ENCODE measurements at regions not wholly inside any gene's neighbourhood (a gene's known extent, or its start where the extent isn't known, plus 50 kb on each side); places are given as distances from the start of the nearest gene placed in this dataset.

GRCh38 chr12:25828188-25828587 is 130.3 kb upstream of the RASSF8 start:
- WGBS (ENCODE audit: insufficient coverage, low coverage, low lambda C conversion rate, missing lambda C conversion rate) = 22% methylated on average over 4 of the region's 4 CpGs
- intact Hi-C loops (cut with DNase I) = no loop called here
- H3K27ac ChIP-seq = no peak overlapping the region

GRCh38 chr12:25829192-25829591 is 129.3 kb upstream of the RASSF8 start:
- H3K27ac ChIP-seq = no peak overlapping the region
- H3K4me3 ChIP-seq = no peak overlapping the region
- intact Hi-C loops (cut with DNase I) = no loop called here
- peak in 3 of 4 donors; percentile 37 to 77 (median 57) for ATAC-seq
- no peaks in the 10 kb centered on the region for H3K36me3 ChIP-seq
- 11% methylated on average over 3 of the region's 3 CpGs for WGBS (ENCODE audit: insufficient coverage, low coverage, low lambda C conversion rate, missing lambda C conversion rate)
- H3K9me3 ChIP-seq = no peaks in the 10 kb centered on the region
- no peaks in the 10 kb centered on the region for H3K4me1 ChIP-seq
- no peak for TF ChIP-seq POLR2A (IDR thresholded peaks at IDR 0.05)
- no peak for TF ChIP-seq CTCF (IDR thresholded peaks at IDR 0.05)
- H3K27me3 ChIP-seq = no peaks in the 10 kb centered on the region
- no peak for DNase-seq

More at GRCh38 chr12:25828188-25828587, 130.3 kb upstream of the RASSF8 start:
- H3K36me3 ChIP-seq = no peaks in the 10 kb centered on the region
- no peak overlapping the region for H3K4me3 ChIP-seq
- ATAC-seq (no peak), DNase-seq (no peak)
- no peaks in the 10 kb centered on the region for H3K9me3 ChIP-seq
- no peak for TF ChIP-seq CTCF (IDR thresholded peaks at IDR 0.05)
- no peak for TF ChIP-seq POLR2A (IDR thresholded peaks at IDR 0.05)
- no peaks in the 10 kb centered on the region for H3K27me3 ChIP-seq
- H3K4me1 ChIP-seq = no peaks in the 10 kb centered on the region

DNA sequence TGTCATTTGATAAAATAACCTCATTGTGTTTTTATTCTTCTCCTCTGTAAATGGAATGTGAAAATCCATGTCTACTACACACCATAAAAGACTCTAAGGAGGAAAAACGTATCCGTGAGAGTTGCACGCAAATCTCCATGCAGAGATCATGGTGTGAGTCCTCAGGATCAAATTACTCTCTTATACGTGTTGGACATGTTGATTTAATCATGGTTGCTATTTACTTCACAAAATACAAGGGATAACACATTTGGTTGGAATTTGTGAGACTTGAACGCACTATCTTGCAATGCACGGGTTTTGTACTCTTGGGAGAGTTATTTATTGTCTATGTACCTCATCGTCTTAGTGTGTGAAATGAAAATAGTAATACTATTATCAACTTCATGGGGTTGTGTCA is 128.0 kb upstream of the RASSF8 start:
- H3K36me3 ChIP-seq = no peaks in the 10 kb centered on the region
- H3K27ac ChIP-seq = no peak overlapping the region
- ATAC-seq (no peak), DNase-seq (no peak)
- H3K4me1 ChIP-seq = no peaks in the 10 kb centered on the region
- H3K4me3 ChIP-seq = no peak overlapping the region
- no peaks in the 10 kb centered on the region for H3K9me3 ChIP-seq
- no peaks in the 10 kb centered on the region for H3K27me3 ChIP-seq
- intact Hi-C loops (cut with DNase I) = no loop called here
- WGBS (ENCODE audit: insufficient coverage, low coverage, low lambda C conversion rate, missing lambda C conversion rate) = 64% methylated on average over 7 of the region's 7 CpGs
- TF ChIP-seq CTCF (IDR thresholded peaks at IDR 0.05) (no peak), POLR2A (IDR thresholded peaks at IDR 0.05) (no peak)

- no peaks in the 10 kb centered on the region for H3K36me3 ChIP-seq
- intact Hi-C loops (cut with DNase I) = no loop called here
- no peak overlapping the region for H3K4me3 ChIP-seq
- WGBS (ENCODE audit: insufficient coverage, low coverage, low lambda C conversion rate, missing lambda C conversion rate) = 61% methylated on average over 2 of the region's 2 CpGs
- H3K4me1 ChIP-seq = no peaks in the 10 kb centered on the region
- TF ChIP-seq CTCF (IDR thresholded peaks at IDR 0.05) = no peak
- ATAC-seq (no peak), DNase-seq (no peak)
- no peak overlapping the region for H3K27ac ChIP-seq
- H3K27me3 ChIP-seq = no peaks in the 10 kb centered on the region
- no peaks in the 10 kb centered on the region for H3K9me3 ChIP-seq
Measured at GRCh38 chr12:25833657-25834056, 124.8 kb upstream of the RASSF8 start.

- no peak overlapping the region for H3K27ac ChIP-seq
- ATAC-seq (no peak), DNase-seq (no peak)
- intact Hi-C loops (cut with DNase I) = no loop called here
- no peaks in the 10 kb centered on the region for H3K27me3 ChIP-seq
- TF ChIP-seq CTCF (IDR thresholded peaks at IDR 0.05) (no peak), POLR2A (IDR thresholded peaks at IDR 0.05) (no peak)
- H3K4me1 ChIP-seq = no peaks in the 10 kb centered on the region
- no peak overlapping the region for H3K4me3 ChIP-seq
- no peaks in the 10 kb centered on the region for H3K36me3 ChIP-seq
- WGBS (ENCODE audit: insufficient coverage, low coverage, low lambda C conversion rate, missing lambda C conversion rate) = 58% methylated on average over 1 of the region's 1 CpG
- no peaks in the 10 kb centered on the region for H3K9me3 ChIP-seq
Measured at GRCh38 chr12:25835385-25835784, 123.1 kb upstream of the RASSF8 start.
